K562 (cell line): ENCODE measurements at regions not wholly inside any gene's neighbourhood (a gene's known extent, or its start where the extent isn't known, plus 50 kb on each side); places are given as distances from the start of the nearest gene placed in this dataset.

Experiments used
- RFX5 ChIP-seq: IDR thresholded peaks from 2 replicates; pipeline ENCODE4 v1.6.1; 2011; ENCODE audit warnings: low read depth, mild to moderate bottlenecking, improper control_type of control experiment, low read length
- STAT5B ChIP-seq: fragments of 250-450 bp; sonication (Bioruptor Pico); IDR thresholded peaks from 2 replicates; pipeline ENCODE4 v1.8.0; 2021; ENCODE audit warnings: mild to moderate bottlenecking, inconsistent platforms
- ZNF253 ChIP-seq: fragments of 250-450 bp; sonication (Bioruptor Pico); conservative IDR thresholded peaks from 2 replicates; pipeline ENCODE4 v1.6.1; 2021; ENCODE audit warnings: mild to moderate bottlenecking
- ZNF695 ChIP-seq: fragments of 450-650 bp; formaldehyde crosslinking; IDR thresholded peaks from 2 replicates; pipeline ENCODE4 v1.4.0; 2020; ENCODE audit warnings: mild to moderate bottlenecking, moderate library complexity
- TF ChIP-seq, protein P1 (sequence below), 2 experiments: IDR thresholded peaks in 1 of 2; conservative IDR thresholded peaks in 1 of 2; 2 replicates each; pipeline ENCODE4 v1.6.1; 2016; ENCODE audit warnings: low read depth in 2 of 2, mild to moderate bottlenecking in 1 of 2, missing compliant biosample characterization in 1 of 2, missing genetic modification characterization in 1 of 2, moderate library complexity in 1 of 2
- TF ChIP-seq, protein P2 (sequence below): fragments of 450-650 bp; IDR thresholded peaks from 2 replicates; pipeline ENCODE4 v1.6.1; 2017; ENCODE audit warnings: antibody characterized with exemption, mild to moderate bottlenecking
- TF ChIP-seq, protein P3 (sequence below): sonication (generic); formaldehyde crosslinking; IDR thresholded peaks from 2 replicates; pipeline ENCODE4 v1.8.1; 2022; ENCODE audit warnings: missing genetic modification reagents

DNA sequence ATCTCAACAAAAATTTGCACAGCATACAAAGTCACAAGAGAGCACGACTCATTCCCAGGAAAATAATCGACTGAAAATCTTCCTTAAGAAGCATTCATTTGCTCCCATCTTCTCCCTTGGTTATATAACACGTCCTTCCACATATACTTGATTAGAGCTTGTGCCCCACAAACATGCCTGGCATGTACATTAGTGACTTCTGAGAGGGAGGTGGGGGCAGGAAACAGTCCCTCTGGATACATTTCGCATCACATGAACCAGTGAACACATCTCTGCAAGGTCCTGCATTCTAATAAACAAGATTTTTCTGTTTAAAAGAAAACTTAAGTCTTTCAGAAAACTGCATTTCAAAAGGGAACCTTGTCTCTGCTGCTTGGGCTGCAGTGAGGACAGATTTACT is 54.1 kb upstream of the IGLL5 start (continued):
- TF ChIP-seq, protein P1, sequence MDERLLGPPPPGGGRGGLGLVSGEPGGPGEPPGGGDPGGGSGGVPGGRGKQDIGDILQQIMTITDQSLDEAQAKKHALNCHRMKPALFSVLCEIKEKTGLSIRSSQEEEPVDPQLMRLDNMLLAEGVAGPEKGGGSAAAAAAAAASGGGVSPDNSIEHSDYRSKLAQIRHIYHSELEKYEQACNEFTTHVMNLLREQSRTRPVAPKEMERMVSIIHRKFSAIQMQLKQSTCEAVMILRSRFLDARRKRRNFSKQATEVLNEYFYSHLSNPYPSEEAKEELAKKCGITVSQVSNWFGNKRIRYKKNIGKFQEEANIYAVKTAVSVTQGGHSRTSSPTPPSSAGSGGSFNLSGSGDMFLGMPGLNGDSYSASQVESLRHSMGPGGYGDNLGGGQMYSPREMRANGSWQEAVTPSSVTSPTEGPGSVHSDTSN (CRISPR knock-in tag; IDR thresholded peaks at IDR 0.05; ENCODE audit: low read depth) = no peak
- TF ChIP-seq, protein P1 (tag; conservative IDR thresholded peaks at IDR 0.05; ENCODE audit: low read depth) = no peak
- TF ChIP-seq, protein P2, sequence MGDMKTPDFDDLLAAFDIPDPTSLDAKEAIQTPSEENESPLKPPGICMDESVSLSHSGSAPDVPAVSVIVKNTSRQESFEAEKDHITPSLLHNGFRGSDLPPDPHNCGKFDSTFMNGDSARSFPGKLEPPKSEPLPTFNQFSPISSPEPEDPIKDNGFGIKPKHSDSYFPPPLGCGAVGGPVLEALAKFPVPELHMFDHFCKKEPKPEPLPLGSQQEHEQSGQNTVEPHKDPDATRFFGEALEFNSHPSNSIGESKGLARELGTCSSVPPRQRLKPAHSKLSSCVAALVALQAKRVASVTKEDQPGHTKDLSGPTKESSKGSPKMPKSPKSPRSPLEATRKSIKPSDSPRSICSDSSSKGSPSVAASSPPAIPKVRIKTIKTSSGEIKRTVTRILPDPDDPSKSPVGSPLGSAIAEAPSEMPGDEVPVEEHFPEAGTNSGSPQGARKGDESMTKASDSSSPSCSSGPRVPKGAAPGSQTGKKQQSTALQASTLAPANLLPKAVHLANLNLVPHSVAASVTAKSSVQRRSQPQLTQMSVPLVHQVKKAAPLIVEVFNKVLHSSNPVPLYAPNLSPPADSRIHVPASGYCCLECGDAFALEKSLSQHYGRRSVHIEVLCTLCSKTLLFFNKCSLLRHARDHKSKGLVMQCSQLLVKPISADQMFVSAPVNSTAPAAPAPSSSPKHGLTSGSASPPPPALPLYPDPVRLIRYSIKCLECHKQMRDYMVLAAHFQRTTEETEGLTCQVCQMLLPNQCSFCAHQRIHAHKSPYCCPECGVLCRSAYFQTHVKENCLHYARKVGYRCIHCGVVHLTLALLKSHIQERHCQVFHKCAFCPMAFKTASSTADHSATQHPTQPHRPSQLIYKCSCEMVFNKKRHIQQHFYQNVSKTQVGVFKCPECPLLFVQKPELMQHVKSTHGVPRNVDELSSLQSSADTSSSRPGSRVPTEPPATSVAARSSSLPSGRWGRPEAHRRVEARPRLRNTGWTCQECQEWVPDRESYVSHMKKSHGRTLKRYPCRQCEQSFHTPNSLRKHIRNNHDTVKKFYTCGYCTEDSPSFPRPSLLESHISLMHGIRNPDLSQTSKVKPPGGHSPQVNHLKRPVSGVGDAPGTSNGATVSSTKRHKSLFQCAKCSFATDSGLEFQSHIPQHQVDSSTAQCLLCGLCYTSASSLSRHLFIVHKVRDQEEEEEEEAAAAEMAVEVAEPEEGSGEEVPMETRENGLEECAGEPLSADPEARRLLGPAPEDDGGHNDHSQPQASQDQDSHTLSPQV = no peak
- TF ChIP-seq STAT5B (CRISPR knock-in tag) (no peak), ZNF253 (no peak), RFX5 (no peak), ZNF695 (CRISPR knock-in tag) (no peak)
- TF ChIP-seq, protein P3, sequence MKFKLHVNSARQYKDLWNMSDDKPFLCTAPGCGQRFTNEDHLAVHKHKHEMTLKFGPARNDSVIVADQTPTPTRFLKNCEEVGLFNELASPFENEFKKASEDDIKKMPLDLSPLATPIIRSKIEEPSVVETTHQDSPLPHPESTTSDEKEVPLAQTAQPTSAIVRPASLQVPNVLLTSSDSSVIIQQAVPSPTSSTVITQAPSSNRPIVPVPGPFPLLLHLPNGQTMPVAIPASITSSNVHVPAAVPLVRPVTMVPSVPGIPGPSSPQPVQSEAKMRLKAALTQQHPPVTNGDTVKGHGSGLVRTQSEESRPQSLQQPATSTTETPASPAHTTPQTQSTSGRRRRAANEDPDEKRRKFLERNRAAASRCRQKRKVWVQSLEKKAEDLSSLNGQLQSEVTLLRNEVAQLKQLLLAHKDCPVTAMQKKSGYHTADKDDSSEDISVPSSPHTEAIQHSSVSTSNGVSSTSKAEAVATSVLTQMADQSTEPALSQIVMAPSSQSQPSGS (CRISPR knock-in tag) = no peak
